ENCODE measurements at regions not wholly inside any gene's neighbourhood (a gene's known extent, or its start where the extent isn't known, plus 50 kb on each side); places are given as distances from the start of the nearest gene placed in this dataset.

GRCh38 chr15:39286706-39287105, 294.2 kb upstream of the THBS1 start:
- no peak for TF ChIP-seq CTCF (IDR thresholded peaks at IDR 0.05; ENCODE audit: low read length)
- TF ChIP-seq EZH2 (optimal IDR thresholded peaks at IDR 0.05; ENCODE audit: low read depth, low read length), result no peak
- TF ChIP-seq EZH2phosphoT487 (IDR thresholded peaks at IDR 0.05; ENCODE audit: low read length), result no peak

All from MM.1S (cell line).